ENCODE measurements at regions not wholly inside any gene's neighbourhood (a gene's known extent, or its start where the extent isn't known, plus 50 kb on each side); places are given as distances from the start of the nearest gene placed in this dataset.

DNA sequence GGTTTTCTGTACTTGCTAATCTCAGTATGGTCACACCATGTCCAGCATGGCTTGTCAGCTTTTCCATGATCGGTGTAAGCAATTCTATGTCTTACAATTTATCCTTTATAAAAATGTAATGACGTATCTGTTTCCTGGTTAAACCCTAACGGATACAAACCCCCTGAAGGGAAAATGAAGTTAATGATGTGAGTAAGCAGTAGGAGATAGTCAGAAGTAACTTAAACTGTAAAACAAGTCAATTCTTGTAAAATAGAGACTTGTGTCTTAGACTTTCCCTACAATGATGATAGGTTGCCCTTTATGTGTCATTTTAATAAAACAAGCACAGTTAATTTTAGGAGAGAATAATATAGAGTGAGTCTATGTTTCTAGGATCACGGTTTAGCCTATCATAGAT is 1365.9 kb upstream of the SLC39A10 start:
- TF ChIP-seq, protein P1, sequence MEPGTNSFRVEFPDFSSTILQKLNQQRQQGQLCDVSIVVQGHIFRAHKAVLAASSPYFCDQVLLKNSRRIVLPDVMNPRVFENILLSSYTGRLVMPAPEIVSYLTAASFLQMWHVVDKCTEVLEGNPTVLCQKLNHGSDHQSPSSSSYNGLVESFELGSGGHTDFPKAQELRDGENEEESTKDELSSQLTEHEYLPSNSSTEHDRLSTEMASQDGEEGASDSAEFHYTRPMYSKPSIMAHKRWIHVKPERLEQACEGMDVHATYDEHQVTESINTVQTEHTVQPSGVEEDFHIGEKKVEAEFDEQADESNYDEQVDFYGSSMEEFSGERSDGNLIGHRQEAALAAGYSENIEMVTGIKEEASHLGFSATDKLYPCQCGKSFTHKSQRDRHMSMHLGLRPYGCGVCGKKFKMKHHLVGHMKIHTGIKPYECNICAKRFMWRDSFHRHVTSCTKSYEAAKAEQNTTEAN (CRISPR knock-in tag; IDR thresholded peaks at IDR 0.05) = no peak
- no peak for TF ChIP-seq ZNF232 (CRISPR knock-in tag; IDR thresholded peaks at IDR 0.05)
- TF ChIP-seq, protein P2, sequence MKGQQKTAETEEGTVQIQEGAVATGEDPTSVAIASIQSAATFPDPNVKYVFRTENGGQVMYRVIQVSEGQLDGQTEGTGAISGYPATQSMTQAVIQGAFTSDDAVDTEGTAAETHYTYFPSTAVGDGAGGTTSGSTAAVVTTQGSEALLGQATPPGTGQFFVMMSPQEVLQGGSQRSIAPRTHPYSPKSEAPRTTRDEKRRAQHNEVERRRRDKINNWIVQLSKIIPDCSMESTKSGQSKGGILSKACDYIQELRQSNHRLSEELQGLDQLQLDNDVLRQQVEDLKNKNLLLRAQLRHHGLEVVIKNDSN (CRISPR knock-in tag; IDR thresholded peaks at IDR 0.05) = no peak
- no peak for TF ChIP-seq GTF2I (CRISPR knock-in tag; conservative IDR thresholded peaks at IDR 0.05)
- no peak for TF ChIP-seq NR1H2 (CRISPR knock-in tag; IDR thresholded peaks at IDR 0.05)
- TF ChIP-seq, protein P3, sequence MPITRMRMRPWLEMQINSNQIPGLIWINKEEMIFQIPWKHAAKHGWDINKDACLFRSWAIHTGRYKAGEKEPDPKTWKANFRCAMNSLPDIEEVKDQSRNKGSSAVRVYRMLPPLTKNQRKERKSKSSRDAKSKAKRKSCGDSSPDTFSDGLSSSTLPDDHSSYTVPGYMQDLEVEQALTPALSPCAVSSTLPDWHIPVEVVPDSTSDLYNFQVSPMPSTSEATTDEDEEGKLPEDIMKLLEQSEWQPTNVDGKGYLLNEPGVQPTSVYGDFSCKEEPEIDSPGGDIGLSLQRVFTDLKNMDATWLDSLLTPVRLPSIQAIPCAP (CRISPR knock-in tag; IDR thresholded peaks at IDR 0.05) = no peak
- TF ChIP-seq, protein P4, sequence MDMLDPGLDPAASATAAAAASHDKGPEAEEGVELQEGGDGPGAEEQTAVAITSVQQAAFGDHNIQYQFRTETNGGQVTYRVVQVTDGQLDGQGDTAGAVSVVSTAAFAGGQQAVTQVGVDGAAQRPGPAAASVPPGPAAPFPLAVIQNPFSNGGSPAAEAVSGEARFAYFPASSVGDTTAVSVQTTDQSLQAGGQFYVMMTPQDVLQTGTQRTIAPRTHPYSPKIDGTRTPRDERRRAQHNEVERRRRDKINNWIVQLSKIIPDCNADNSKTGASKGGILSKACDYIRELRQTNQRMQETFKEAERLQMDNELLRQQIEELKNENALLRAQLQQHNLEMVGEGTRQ (CRISPR knock-in tag; IDR thresholded peaks at IDR 0.05) = no peak
- TF ChIP-seq, protein P5, sequence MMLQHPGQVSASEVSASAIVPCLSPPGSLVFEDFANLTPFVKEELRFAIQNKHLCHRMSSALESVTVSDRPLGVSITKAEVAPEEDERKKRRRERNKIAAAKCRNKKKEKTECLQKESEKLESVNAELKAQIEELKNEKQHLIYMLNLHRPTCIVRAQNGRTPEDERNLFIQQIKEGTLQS (CRISPR knock-in tag; conservative IDR thresholded peaks at IDR 0.05) = no peak
- no peak for TF ChIP-seq ATF1 (CRISPR knock-in tag; IDR thresholded peaks at IDR 0.05)
- no peak for TF ChIP-seq ZNF121 (CRISPR knock-in tag; IDR thresholded peaks at IDR 0.05)
- no peak for TF ChIP-seq GABPB1 (CRISPR knock-in tag; IDR thresholded peaks at IDR 0.05)
- TF ChIP-seq, protein P6, sequence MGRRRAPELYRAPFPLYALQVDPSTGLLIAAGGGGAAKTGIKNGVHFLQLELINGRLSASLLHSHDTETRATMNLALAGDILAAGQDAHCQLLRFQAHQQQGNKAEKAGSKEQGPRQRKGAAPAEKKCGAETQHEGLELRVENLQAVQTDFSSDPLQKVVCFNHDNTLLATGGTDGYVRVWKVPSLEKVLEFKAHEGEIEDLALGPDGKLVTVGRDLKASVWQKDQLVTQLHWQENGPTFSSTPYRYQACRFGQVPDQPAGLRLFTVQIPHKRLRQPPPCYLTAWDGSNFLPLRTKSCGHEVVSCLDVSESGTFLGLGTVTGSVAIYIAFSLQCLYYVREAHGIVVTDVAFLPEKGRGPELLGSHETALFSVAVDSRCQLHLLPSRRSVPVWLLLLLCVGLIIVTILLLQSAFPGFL (CRISPR knock-in tag; IDR thresholded peaks at IDR 0.05; ENCODE audit: borderline replicate concordance) = no peak
- no peak for TF ChIP-seq MYBL2 (CRISPR knock-in tag; IDR thresholded peaks at IDR 0.05)
- POLR2A ChIA-PET = no interaction called here
- ATAC-seq = no peak
- no peaks in the 10 kb centered on the region for H3K27me3 Mint-ChIP-seq (ENCODE audit: low read depth)
- no peaks in the 10 kb centered on the region for H3K9me3 Mint-ChIP-seq
- H3K27ac Mint-ChIP-seq = no peak overlapping the region
- no peaks in the 10 kb centered on the region for H3K36me3 Mint-ChIP-seq
- H3K4me1 Mint-ChIP-seq = peaks cover 19% of the 10 kb centered on the region
- H3K4me3 Mint-ChIP-seq = no peak overlapping the region
- DNase-seq (ENCODE audit: low spot score) = no peak
- CTCF ChIA-PET = no interaction called here

DNA sequence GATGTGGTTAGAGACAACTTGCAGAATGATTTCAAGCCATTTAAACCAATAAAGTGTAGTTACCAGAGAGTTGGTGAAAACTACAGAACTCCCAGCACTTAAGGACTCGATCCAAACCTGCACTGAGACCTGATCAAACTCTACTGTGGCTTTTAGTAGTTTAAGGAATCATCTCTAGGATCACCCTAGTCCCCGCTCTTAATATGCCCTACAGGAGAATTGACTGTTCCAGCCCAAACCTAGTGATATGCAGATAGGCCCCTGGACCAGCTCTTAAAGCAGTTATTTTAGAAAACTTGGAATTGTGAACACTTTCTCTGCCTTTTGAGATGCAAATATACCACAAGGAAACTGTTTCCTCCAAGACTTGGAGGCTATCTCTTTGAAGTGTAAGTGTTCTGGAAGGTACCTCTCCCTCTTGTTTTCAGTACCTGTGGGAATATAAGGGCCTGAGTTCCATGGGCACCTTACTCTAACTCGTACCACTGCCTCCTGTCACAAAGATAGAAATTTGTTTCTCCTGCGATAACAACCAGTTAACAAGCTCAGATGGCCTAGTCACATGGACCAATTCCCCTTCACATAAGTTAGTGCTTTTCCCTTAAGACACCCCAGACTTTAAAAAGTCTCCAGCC is 1367.2 kb upstream of the SLC39A10 start:
- Mint-ChIP-seq H3K27ac (no peak overlapping the region), H3K9me3 (no peaks in the 10 kb centered on the region), H3K36me3 (no peaks in the 10 kb centered on the region), H3K4me3 (no peak overlapping the region), H3K27me3 (ENCODE audit: low read depth) (no peaks in the 10 kb centered on the region), H3K4me1 (peaks cover 19% of the 10 kb centered on the region)
- POLR2A ChIA-PET = no interaction called here
- ATAC-seq = peak; percentile 86
- no peak for DNase-seq (ENCODE audit: low spot score)
- CTCF ChIA-PET = no interaction called here
- TF ChIP-seq ATF1 (CRISPR knock-in tag; IDR thresholded peaks at IDR 0.05) = no peak
- TF ChIP-seq ZNF219 (CRISPR knock-in tag; IDR thresholded peaks at IDR 0.05; ENCODE audit: borderline replicate concordance) = no peak
- TF ChIP-seq ESRRA (CRISPR knock-in tag; IDR thresholded peaks at IDR 0.05; ENCODE audit: borderline replicate concordance) = no peak
- TF ChIP-seq TCF7 (CRISPR knock-in tag; IDR thresholded peaks at IDR 0.05; ENCODE audit: low read depth) = no peak
- no peak for TF ChIP-seq RORB (CRISPR knock-in tag; IDR thresholded peaks at IDR 0.05)
- TF ChIP-seq, protein P7, sequence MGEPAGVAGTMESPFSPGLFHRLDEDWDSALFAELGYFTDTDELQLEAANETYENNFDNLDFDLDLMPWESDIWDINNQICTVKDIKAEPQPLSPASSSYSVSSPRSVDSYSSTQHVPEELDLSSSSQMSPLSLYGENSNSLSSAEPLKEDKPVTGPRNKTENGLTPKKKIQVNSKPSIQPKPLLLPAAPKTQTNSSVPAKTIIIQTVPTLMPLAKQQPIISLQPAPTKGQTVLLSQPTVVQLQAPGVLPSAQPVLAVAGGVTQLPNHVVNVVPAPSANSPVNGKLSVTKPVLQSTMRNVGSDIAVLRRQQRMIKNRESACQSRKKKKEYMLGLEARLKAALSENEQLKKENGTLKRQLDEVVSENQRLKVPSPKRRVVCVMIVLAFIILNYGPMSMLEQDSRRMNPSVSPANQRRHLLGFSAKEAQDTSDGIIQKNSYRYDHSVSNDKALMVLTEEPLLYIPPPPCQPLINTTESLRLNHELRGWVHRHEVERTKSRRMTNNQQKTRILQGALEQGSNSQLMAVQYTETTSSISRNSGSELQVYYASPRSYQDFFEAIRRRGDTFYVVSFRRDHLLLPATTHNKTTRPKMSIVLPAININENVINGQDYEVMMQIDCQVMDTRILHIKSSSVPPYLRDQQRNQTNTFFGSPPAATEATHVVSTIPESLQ (CRISPR knock-in tag; IDR thresholded peaks at IDR 0.05) = no peak
- TF ChIP-seq, protein P8, sequence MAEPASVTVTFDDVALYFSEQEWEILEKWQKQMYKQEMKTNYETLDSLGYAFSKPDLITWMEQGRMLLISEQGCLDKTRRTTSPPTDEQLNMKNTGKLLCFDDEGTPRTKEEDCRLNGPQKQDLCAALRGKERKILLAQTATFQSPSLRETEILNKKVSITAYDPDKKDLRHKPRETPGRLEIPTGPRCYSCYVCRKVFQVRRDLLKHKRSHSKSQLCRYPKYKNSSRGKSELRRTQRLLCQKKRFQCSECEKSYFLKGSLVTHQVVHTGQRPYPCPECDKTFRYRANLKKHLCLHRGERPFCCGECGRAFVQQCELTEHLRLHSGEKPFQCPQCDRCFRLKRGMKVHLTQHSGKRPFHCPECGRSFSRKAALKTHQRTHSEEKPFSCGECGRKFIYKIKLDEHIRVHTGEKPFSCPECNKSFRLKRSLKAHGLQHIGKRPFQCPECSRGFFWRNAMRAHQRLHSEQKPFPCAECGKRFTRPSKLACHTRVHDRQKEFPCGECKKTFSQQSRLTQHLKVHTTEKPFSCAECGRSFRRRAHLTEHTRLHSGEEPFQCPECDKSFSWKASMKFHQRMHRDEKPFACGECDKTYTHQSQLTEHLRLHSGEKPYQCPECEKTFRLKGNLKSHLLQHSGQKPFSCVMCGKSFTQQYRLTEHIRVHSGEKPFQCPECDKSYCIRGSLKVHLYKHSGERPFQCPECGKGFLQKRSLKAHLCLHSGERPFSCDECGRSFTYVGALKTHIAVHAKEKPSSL (CRISPR knock-in tag; conservative IDR thresholded peaks at IDR 0.05) = no peak
- TF ChIP-seq ZNF121 (CRISPR knock-in tag; IDR thresholded peaks at IDR 0.05) = no peak
- no peak for TF ChIP-seq CBFB (CRISPR knock-in tag; IDR thresholded peaks at IDR 0.05; ENCODE audit: low read depth)
- TF ChIP-seq HMGA2 (CRISPR knock-in tag; IDR thresholded peaks at IDR 0.05) = no peak
- TF ChIP-seq, protein P9, sequence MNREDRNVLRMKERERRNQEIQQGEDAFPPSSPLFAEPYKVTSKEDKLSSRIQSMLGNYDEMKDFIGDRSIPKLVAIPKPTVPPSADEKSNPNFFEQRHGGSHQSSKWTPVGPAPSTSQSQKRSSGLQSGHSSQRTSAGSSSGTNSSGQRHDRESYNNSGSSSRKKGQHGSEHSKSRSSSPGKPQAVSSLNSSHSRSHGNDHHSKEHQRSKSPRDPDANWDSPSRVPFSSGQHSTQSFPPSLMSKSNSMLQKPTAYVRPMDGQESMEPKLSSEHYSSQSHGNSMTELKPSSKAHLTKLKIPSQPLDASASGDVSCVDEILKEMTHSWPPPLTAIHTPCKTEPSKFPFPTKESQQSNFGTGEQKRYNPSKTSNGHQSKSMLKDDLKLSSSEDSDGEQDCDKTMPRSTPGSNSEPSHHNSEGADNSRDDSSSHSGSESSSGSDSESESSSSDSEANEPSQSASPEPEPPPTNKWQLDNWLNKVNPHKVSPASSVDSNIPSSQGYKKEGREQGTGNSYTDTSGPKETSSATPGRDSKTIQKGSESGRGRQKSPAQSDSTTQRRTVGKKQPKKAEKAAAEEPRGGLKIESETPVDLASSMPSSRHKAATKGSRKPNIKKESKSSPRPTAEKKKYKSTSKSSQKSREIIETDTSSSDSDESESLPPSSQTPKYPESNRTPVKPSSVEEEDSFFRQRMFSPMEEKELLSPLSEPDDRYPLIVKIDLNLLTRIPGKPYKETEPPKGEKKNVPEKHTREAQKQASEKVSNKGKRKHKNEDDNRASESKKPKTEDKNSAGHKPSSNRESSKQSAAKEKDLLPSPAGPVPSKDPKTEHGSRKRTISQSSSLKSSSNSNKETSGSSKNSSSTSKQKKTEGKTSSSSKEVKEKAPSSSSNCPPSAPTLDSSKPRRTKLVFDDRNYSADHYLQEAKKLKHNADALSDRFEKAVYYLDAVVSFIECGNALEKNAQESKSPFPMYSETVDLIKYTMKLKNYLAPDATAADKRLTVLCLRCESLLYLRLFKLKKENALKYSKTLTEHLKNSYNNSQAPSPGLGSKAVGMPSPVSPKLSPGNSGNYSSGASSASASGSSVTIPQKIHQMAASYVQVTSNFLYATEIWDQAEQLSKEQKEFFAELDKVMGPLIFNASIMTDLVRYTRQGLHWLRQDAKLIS (CRISPR knock-in tag; IDR thresholded peaks at IDR 0.05; ENCODE audit: borderline replicate concordance) = no peak

All from WTC11 (cell line).